Breast epithelium (tissue), 4 donors: ENCODE measurements at regions not wholly inside any gene's neighbourhood (a gene's known extent, or its start where the extent isn't known, plus 50 kb on each side); places are given as distances from the start of the nearest gene placed in this dataset.

ENCODE experiments used
- DNase-seq, 2 donors: peaks; one replicate each; pipeline ENCODE4 v3.0.0-alpha.2; 2019; ENCODE audit warnings: low spot score in 2 of 2
- H3K27ac ChIP-seq, 2 donors: fragments of 200-600 bp; sonication (generic) in 1 of 2; one replicate each; pipeline ENCODE4 v1.5.1; 2016 to 2019; ENCODE audit warnings: mild to moderate bottlenecking in 1 of 2
- H3K27me3 ChIP-seq, 2 donors: fragments of 200-600 bp; sonication (generic) in 1 of 2; one replicate each; pipeline versions ENCODE4 v1.5.1 to v1.6.0; 2017 to 2019; ENCODE audit warnings: control low read depth in 1 of 2, mild to moderate bottlenecking in 1 of 2
- H3K36me3 ChIP-seq: fragments of 200-600 bp; one replicate; pipeline ENCODE4 v1.5.1; 2019
- H3K4me1 ChIP-seq, 2 donors: fragments of 200-600 bp; sonication (generic); one replicate each; pipeline ENCODE4 v1.5.1; 2016 to 2019; ENCODE audit warnings: control low read depth in 1 of 2
- H3K4me3 ChIP-seq, 3 donors: fragments of 200-600 bp; sonication (generic); 1 replicate in 2 of 3; 2 replicates in 1 of 3; pipeline ENCODE4 v1.5.1; 2016 to 2019; ENCODE audit warnings: mild to moderate bottlenecking in 3 of 3, moderate library complexity in 2 of 3
- H3K9me3 ChIP-seq, 2 donors: fragments of 200-600 bp; sonication (generic) in 1 of 2; one replicate each; pipeline ENCODE4 v1.5.1; 2016 to 2019; ENCODE audit warnings: control low read depth in 1 of 2
- CTCF ChIP-seq, 3 donors: fragments of 450-650 bp; IDR thresholded peaks; one replicate each; pipeline ENCODE4 v1.5.1; 2016 to 2017; ENCODE audit warnings: antibody characterized with exemption in 3 of 3, mild to moderate bottlenecking in 3 of 3, moderate library complexity in 3 of 3
- POLR2A ChIP-seq: fragments of 450-650 bp; IDR thresholded peaks from one replicate; pipeline ENCODE4 v1.6.1; 2016; ENCODE audit warnings: antibody characterized with exemption, mild to moderate bottlenecking, moderate library complexity
- POLR2AphosphoS5 ChIP-seq, 3 donors: sonication (generic); formaldehyde crosslinking; IDR thresholded peaks; one replicate each; pipeline ENCODE4 v1.6.1; 2017; ENCODE audit warnings: antibody characterized with exemption in 3 of 3
- intact Hi-C: fragments of 100-400 bp; cut with DNase I; formaldehyde crosslinking; loops from one replicate; pipeline ENCODE4 v1.15.1; 2023; ENCODE audit warnings: low total_unique reads

GRCh38 chr5:66234241-66234640 lies 90.1 kb downstream of the SREK1 start:
- Histone ChIP-seq H3K9me3 (no peaks in the 10 kb centered on the region), H3K4me3 (no peak overlapping the region), H3K27ac (no peak overlapping the region), H3K27me3 (no peaks in the 10 kb centered on the region), H3K4me1 (no peaks in the 10 kb centered on the region), H3K36me3 (no peaks in the 10 kb centered on the region)
- intact Hi-C loops, result no loop called here
- TF ChIP-seq POLR2AphosphoS5 (IDR thresholded peaks at IDR 0.05) (no peak), POLR2A (no peak), CTCF (IDR thresholded peaks at IDR 0.05) (no peak)
- no peak for DNase-seq

- no peak for DNase-seq
- H3K27ac ChIP-seq, result no peak overlapping the region
- no peak overlapping the region for H3K4me3 ChIP-seq
- intact Hi-C loops, result no loop called here
- TF ChIP-seq CTCF (IDR thresholded peaks at IDR 0.05) (no peak), POLR2A (no peak), POLR2AphosphoS5 (IDR thresholded peaks at IDR 0.05) (no peak)
- H3K36me3 ChIP-seq, result no peaks in the 10 kb centered on the region
- no peaks in the 10 kb centered on the region for H3K9me3 ChIP-seq
- H3K27me3 ChIP-seq, result no peaks in the 10 kb centered on the region
- no peaks in the 10 kb centered on the region for H3K4me1 ChIP-seq
Measured at GRCh38 chr5:66238435-66238834, 94.3 kb downstream of the SREK1 start.

- H3K4me3 ChIP-seq, result no peak overlapping the region
- H3K27ac ChIP-seq, result no peak overlapping the region
- H3K4me1 ChIP-seq, result no peaks in the 10 kb centered on the region
- H3K27me3 ChIP-seq, result no peaks in the 10 kb centered on the region
- no peak for DNase-seq
- no peak for TF ChIP-seq POLR2A
- TF ChIP-seq CTCF (IDR thresholded peaks at IDR 0.05), result no peak
- TF ChIP-seq POLR2AphosphoS5 (IDR thresholded peaks at IDR 0.05), result no peak
- no peaks in the 10 kb centered on the region for H3K36me3 ChIP-seq
- intact Hi-C loops, result no loop called here
- no peaks in the 10 kb centered on the region for H3K9me3 ChIP-seq
Measured at GRCh38 chr5:66239034-66239433, 94.9 kb downstream of the SREK1 start.

GRCh38 chr5:66241136-66241825 lies 97.2 kb downstream of the SREK1 start:
- H3K9me3 ChIP-seq, result no peaks in the 10 kb centered on the region
- H3K27me3 ChIP-seq, result no peaks in the 10 kb centered on the region
- TF ChIP-seq POLR2AphosphoS5 (IDR thresholded peaks at IDR 0.05), result no peak
- TF ChIP-seq CTCF (IDR thresholded peaks at IDR 0.05), result no peak
- DNase-seq, result no peak
- intact Hi-C loops, result no loop called here
- H3K4me1 ChIP-seq, result no peaks in the 10 kb centered on the region
- H3K36me3 ChIP-seq, result no peaks in the 10 kb centered on the region
- H3K27ac ChIP-seq, result no peak overlapping the region
- H3K4me3 ChIP-seq, result no peak overlapping the region

GRCh38 chr5:66242050-66242715 lies 98.1 kb downstream of the SREK1 start:
- Histone ChIP-seq H3K4me1 (no peaks in the 10 kb centered on the region), H3K36me3 (no peaks in the 10 kb centered on the region), H3K27ac (no peak overlapping the region), H3K4me3 (no peak overlapping the region), H3K9me3 (no peaks in the 10 kb centered on the region), H3K27me3 (no peaks in the 10 kb centered on the region)
- intact Hi-C loops, result no loop called here
- no peak for DNase-seq
- TF ChIP-seq POLR2A (no peak), CTCF (IDR thresholded peaks at IDR 0.05) (no peak), POLR2AphosphoS5 (IDR thresholded peaks at IDR 0.05) (no peak)
